ENCODE measurements at regions not wholly inside any gene's neighbourhood (a gene's known extent, or its start where the extent isn't known, plus 50 kb on each side); places are given as distances from the start of the nearest gene placed in this dataset.
"Not testable (repeated sequence)": the region's sequence is repeated elsewhere in the genome, so short reads cannot be mapped to it uniquely, and the experiment has no call there.

- H3K9me3 ChIP-seq (ENCODE audit: low read depth, low read length): no peaks in the 10 kb centered on the region
- no peak for TF ChIP-seq FOXP2 (optimal IDR thresholded peaks at IDR 0.05; ENCODE audit: control extremely low read depth, extremely low read length, insufficient read depth)
- no peak for TF ChIP-seq EZH2 (IDR thresholded peaks at IDR 0.05)
- TF ChIP-seq POLR2AphosphoS5 (IDR thresholded peaks at IDR 0.05; ENCODE audit: borderline replicate concordance, low read depth, low read length): no peak
Measured at GRCh38 chr5:164127527-164127926, 622.1 kb downstream of the MAT2B start.

GRCh38 chr5:164132358-164132757, 626.9 kb downstream of the MAT2B start:
- TF ChIP-seq POLR2AphosphoS5 (IDR thresholded peaks at IDR 0.05; ENCODE audit: borderline replicate concordance, low read depth, low read length) (no peak), EZH2 (IDR thresholded peaks at IDR 0.05) (no peak), FOXP2 (optimal IDR thresholded peaks at IDR 0.05; ENCODE audit: control extremely low read depth, extremely low read length, insufficient read depth) (no peak)
- Histone ChIP-seq H3K36me3 (ENCODE audit: insufficient read depth, low read length) (no peaks in the 10 kb centered on the region), H3K9ac (ENCODE audit: insufficient read length) (no peak overlapping the region), H3K9me3 (ENCODE audit: low read depth, low read length) (no peaks in the 10 kb centered on the region), H3K4me3 (no peak overlapping the region), H3K27ac (no peak overlapping the region)
- no peak for DNase-seq (ENCODE audit: low read depth, low spot score)

More at GRCh38 chr5:164127527-164127926, 622.1 kb downstream of the MAT2B start:
- Histone ChIP-seq H3K27ac (no peak overlapping the region), H3K4me3 (no peak overlapping the region), H3K9ac (ENCODE audit: insufficient read length) (no peak overlapping the region), H3K36me3 (ENCODE audit: insufficient read depth, low read length) (no peaks in the 10 kb centered on the region)
- DNase-seq (ENCODE audit: low read depth, low spot score): no peak

GRCh38 chr5:164137095-164137494, 631.7 kb downstream of the MAT2B start:
- Histone ChIP-seq H3K9me3 (ENCODE audit: low read depth, low read length) (no peaks in the 10 kb centered on the region), H3K36me3 (ENCODE audit: insufficient read depth, low read length) (no peaks in the 10 kb centered on the region), H3K27ac (no peak overlapping the region), H3K9ac (ENCODE audit: insufficient read length) (no peak overlapping the region), H3K4me3 (no peak overlapping the region)
- no peak for TF ChIP-seq EZH2 (IDR thresholded peaks at IDR 0.05)
- no peak for TF ChIP-seq FOXP2 (optimal IDR thresholded peaks at IDR 0.05; ENCODE audit: control extremely low read depth, extremely low read length, insufficient read depth)
- TF ChIP-seq POLR2AphosphoS5 (IDR thresholded peaks at IDR 0.05; ENCODE audit: borderline replicate concordance, low read depth, low read length): no peak
- DNase-seq (ENCODE audit: low read depth, low spot score): no peak

GRCh38 chr5:164139423-164139822, 634.0 kb downstream of the MAT2B start:
- DNase-seq (ENCODE audit: low read depth, low spot score): no peak
- Histone ChIP-seq H3K36me3 (ENCODE audit: insufficient read depth, low read length) (no peaks in the 10 kb centered on the region), H3K27ac (no peak overlapping the region), H3K9me3 (ENCODE audit: low read depth, low read length) (no peaks in the 10 kb centered on the region), H3K4me3 (no peak overlapping the region), H3K9ac (ENCODE audit: insufficient read length) (no peak overlapping the region)
- TF ChIP-seq POLR2AphosphoS5 (IDR thresholded peaks at IDR 0.05; ENCODE audit: borderline replicate concordance, low read depth, low read length) (no peak), FOXP2 (optimal IDR thresholded peaks at IDR 0.05; ENCODE audit: control extremely low read depth, extremely low read length, insufficient read depth) (no peak), EZH2 (IDR thresholded peaks at IDR 0.05) (no peak)

GRCh38 chr5:164145458-164145857, 640.0 kb downstream of the MAT2B start:
- no peak for TF ChIP-seq EZH2 (IDR thresholded peaks at IDR 0.05)
- TF ChIP-seq POLR2AphosphoS5 (IDR thresholded peaks at IDR 0.05; ENCODE audit: borderline replicate concordance, low read depth, low read length): no peak
- no peak for TF ChIP-seq FOXP2 (optimal IDR thresholded peaks at IDR 0.05; ENCODE audit: control extremely low read depth, extremely low read length, insufficient read depth)

GRCh38 chr5:164146223-164146622, 640.8 kb downstream of the MAT2B start:
- TF ChIP-seq EZH2 (IDR thresholded peaks at IDR 0.05): no peak
- no peak for TF ChIP-seq POLR2AphosphoS5 (IDR thresholded peaks at IDR 0.05; ENCODE audit: borderline replicate concordance, low read depth, low read length)
- no peak for TF ChIP-seq FOXP2 (optimal IDR thresholded peaks at IDR 0.05; ENCODE audit: control extremely low read depth, extremely low read length, insufficient read depth)
- Histone ChIP-seq H3K9me3 (ENCODE audit: low read depth, low read length) (no peaks in the 10 kb centered on the region), H3K36me3 (ENCODE audit: insufficient read depth, low read length) (no peaks in the 10 kb centered on the region), H3K9ac (ENCODE audit: insufficient read length) (no peak overlapping the region), H3K4me3 (no peak overlapping the region), H3K27ac (no peak overlapping the region)
- no peak for DNase-seq (ENCODE audit: low read depth, low spot score)

More at GRCh38 chr5:164145458-164145857, 640.0 kb downstream of the MAT2B start:
- no peak overlapping the region for H3K27ac ChIP-seq
- no peak overlapping the region for H3K4me3 ChIP-seq
- H3K36me3 ChIP-seq (ENCODE audit: insufficient read depth, low read length): no peaks in the 10 kb centered on the region
- H3K9me3 ChIP-seq (ENCODE audit: low read depth, low read length): no peaks in the 10 kb centered on the region
- no peak for DNase-seq (ENCODE audit: low read depth, low spot score)
- no peak overlapping the region for H3K9ac ChIP-seq (ENCODE audit: insufficient read length)

GRCh38 chr5:164148292-164148691, 642.9 kb downstream of the MAT2B start:
- Histone ChIP-seq H3K4me3 (no peak overlapping the region), H3K9me3 (ENCODE audit: low read depth, low read length) (no peaks in the 10 kb centered on the region), H3K36me3 (ENCODE audit: insufficient read depth, low read length) (no peaks in the 10 kb centered on the region), H3K27ac (no peak overlapping the region), H3K9ac (ENCODE audit: insufficient read length) (no peak overlapping the region)
- TF ChIP-seq EZH2 (IDR thresholded peaks at IDR 0.05) (no peak), FOXP2 (optimal IDR thresholded peaks at IDR 0.05; ENCODE audit: control extremely low read depth, extremely low read length, insufficient read depth) (no peak), POLR2AphosphoS5 (IDR thresholded peaks at IDR 0.05; ENCODE audit: borderline replicate concordance, low read depth, low read length) (no peak)
- DNase-seq (ENCODE audit: low read depth, low spot score): no peak

- not testable (repeated sequence) for H3K4me3 ChIP-seq; H3K9ac ChIP-seq (ENCODE audit: insufficient read length); DNase-seq (ENCODE audit: low read depth, low spot score); H3K27ac ChIP-seq; H3K36me3 ChIP-seq (ENCODE audit: insufficient read depth, low read length); H3K9me3 ChIP-seq (ENCODE audit: low read depth, low read length)
Measured at GRCh38 chr5:164152539-164152938, 647.1 kb downstream of the MAT2B start.

- TF ChIP-seq FOXP2 (optimal IDR thresholded peaks at IDR 0.05; ENCODE audit: control extremely low read depth, extremely low read length, insufficient read depth) (no peak), EZH2 (IDR thresholded peaks at IDR 0.05) (no peak), POLR2AphosphoS5 (IDR thresholded peaks at IDR 0.05; ENCODE audit: borderline replicate concordance, low read depth, low read length) (no peak)
- no peak for DNase-seq (ENCODE audit: low read depth, low spot score)
- no peak overlapping the region for H3K27ac ChIP-seq
Measured at GRCh38 chr5:164153469-164154172, 648.2 kb downstream of the MAT2B start.

More at GRCh38 chr5:164153469-164154172, 648.2 kb downstream of the MAT2B start:
- Histone ChIP-seq H3K9me3 (ENCODE audit: low read depth, low read length) (no peaks in the 10 kb centered on the region), H3K36me3 (ENCODE audit: insufficient read depth, low read length) (no peaks in the 10 kb centered on the region), H3K9ac (ENCODE audit: insufficient read length) (no peak overlapping the region), H3K4me3 (no peak overlapping the region)
